Ovary (tissue), 7 donors: ENCODE measurements at regions not wholly inside any gene's neighbourhood (a gene's known extent, or its start where the extent isn't known, plus 50 kb on each side); places are given as distances from the start of the nearest gene placed in this dataset.

ENCODE experiments used
- DNase-seq, 5 donors: peaks; one replicate each; pipeline ENCODE4 v3.0.0-alpha.2; 2019 to 2020
- H3K27ac ChIP-seq, 2 donors: fragments of 200-600 bp; one replicate each; pipeline versions ENCODE4 v1.5.1 to v1.8.0; 2019 to 2022
- H3K27me3 ChIP-seq: fragments of 200-600 bp; one replicate; pipeline ENCODE4 v1.8.0; 2022
- H3K36me3 ChIP-seq: fragments of 200-600 bp; sonication (generic); one replicate; pipeline ENCODE4 v1.5.1; 2019
- H3K4me1 ChIP-seq: one replicate; pipeline ENCODE4 v1.8.1; 2013; ENCODE audit warnings: mild to moderate bottlenecking, moderate library complexity; ENCODE audit not compliant: insufficient read depth
- H3K4me3 ChIP-seq: fragments of 200-600 bp; sonication (generic); one replicate; pipeline ENCODE4 v1.5.1; 2017
- H3K9me3 ChIP-seq, 2 donors: fragments of 200-600 bp in 1 of 2; sonication (generic) in 1 of 2; one replicate each; pipeline versions ENCODE4 v1.5.1 to v1.8.1; 2013 to 2019; ENCODE audit warnings: mild to moderate bottlenecking in 1 of 2, moderate library complexity in 1 of 2
- CTCF ChIP-seq, 3 donors: fragments of 450-650 bp in 2 of 3; fragments of 200-600 bp in 1 of 3; IDR thresholded peaks; one replicate each; pipeline versions ENCODE4 v1.5.1 to v1.8.0; 2016 to 2022; ENCODE audit warnings: antibody characterized with exemption in 3 of 3, mild to moderate bottlenecking in 1 of 3
- EP300 ChIP-seq: sonication (generic); formaldehyde crosslinking; IDR thresholded peaks from one replicate; pipeline ENCODE4 v1.6.1; 2017; ENCODE audit warnings: antibody characterized with exemption
- POLR2A ChIP-seq: fragments of 450-650 bp; IDR thresholded peaks from one replicate; pipeline ENCODE4 v1.6.1; 2017; ENCODE audit warnings: antibody characterized with exemption, mild to moderate bottlenecking, moderate library complexity
- WGBS, 3 donors: extraction: QIAGEN DNeasy Blood & Tissue Kit in 1 of 3; methylation state at CpG; one replicate each; pipeline versions ENCODE4 v1.1.5 to v1.1.7; 2013 to 2017; 5-methylcytosine and 5-hydroxymethylcytosine counted together
- intact Hi-C, 4 donors: fragments of 100-400 bp; cut with DNase I; formaldehyde crosslinking; loops; one replicate each; pipeline versions ENCODE4 v1.11.0 to v1.15.1; 2022 to 2023
- donor health status: DM: no; HTN: no; CAD: no; lungs with moderate emphysema.
- donor health status: DM: no; HTN: no; CAD: no.
- donor health status: Bipolar disorder and iron deficiency.
- donor health status: DM: no; HTN: no; CAD: no.
- donor health status: DM: yes; HTN: yes; CAD: no.

DNA sequence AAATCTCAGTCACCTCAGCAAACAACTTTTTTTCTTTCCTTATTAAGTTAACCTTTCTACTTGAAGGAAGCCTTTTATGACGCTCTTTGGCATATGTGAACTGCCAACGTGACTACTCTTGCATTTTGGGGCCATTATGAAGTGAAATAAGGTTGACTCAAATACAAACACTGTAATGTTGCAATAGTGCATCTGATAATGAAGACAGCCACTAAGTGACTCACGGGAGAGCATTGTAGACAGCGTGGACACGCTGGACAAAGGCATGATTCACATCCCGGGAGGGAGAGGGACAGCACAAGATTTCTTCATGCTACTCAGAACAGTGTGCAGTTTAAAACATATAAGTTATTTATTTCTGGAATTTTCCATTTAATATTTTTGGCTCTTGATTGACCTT lies 560.8 kb downstream of the ETS1 start:
- Histone ChIP-seq H3K36me3 (no peaks in the 10 kb centered on the region), H3K27me3 (no peaks in the 10 kb centered on the region), H3K27ac (no peak overlapping the region), H3K4me1 (no peaks in the 10 kb centered on the region), H3K9me3 (no peaks in the 10 kb centered on the region), H3K4me3 (no peak overlapping the region)
- no peak for DNase-seq
- TF ChIP-seq POLR2A (no peak), CTCF (IDR thresholded peaks at IDR 0.05) (no peak), EP300 (no peak)
- intact Hi-C loops = no loop called here
- WGBS, 3 donors = 47 to 55% (median 52%) methylated on average over 6 of the region's 6 CpGs

DNA sequence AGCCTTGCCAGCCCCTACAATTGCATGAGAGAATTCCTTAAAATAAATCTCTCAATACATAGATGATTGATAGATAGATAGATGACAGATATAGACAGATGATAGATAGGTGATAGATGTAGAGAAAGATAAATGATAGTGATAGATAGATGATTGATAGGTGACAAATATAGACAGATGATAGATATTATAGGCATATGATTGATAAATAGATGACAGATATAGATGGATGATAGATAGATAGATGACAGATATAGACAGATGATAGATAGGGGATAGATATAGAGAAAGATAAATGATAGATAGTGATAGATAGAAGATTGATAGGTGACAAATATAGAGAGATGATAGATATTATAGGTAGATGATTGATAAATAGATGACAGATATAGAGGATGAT lies 564.6 kb downstream of the ETS1 start:
- Histone ChIP-seq H3K36me3 (no peaks in the 10 kb centered on the region), H3K9me3 (no peaks in the 10 kb centered on the region), H3K27ac (no peak overlapping the region), H3K4me1 (no peaks in the 10 kb centered on the region), H3K4me3 (no peak overlapping the region), H3K27me3 (no peaks in the 10 kb centered on the region)
- no peak for DNase-seq
- intact Hi-C loops = no loop called here
- TF ChIP-seq CTCF (IDR thresholded peaks at IDR 0.05) = no peak
- no peak for TF ChIP-seq POLR2A
- TF ChIP-seq EP300 = no peak

GRCh38 chr11:128022007-128022368 lies 565.4 kb downstream of the ETS1 start:
- intact Hi-C loops = no loop called here
- no peaks in the 10 kb centered on the region for H3K27me3 ChIP-seq
- no peaks in the 10 kb centered on the region for H3K4me1 ChIP-seq
- DNase-seq = no peak
- H3K36me3 ChIP-seq = no peaks in the 10 kb centered on the region
- H3K9me3 ChIP-seq = no peaks in the 10 kb centered on the region
- H3K4me3 ChIP-seq = no peak overlapping the region
- WGBS, 3 donors = 65 to 77% (median 71%) methylated on average over 3 of the region's 3 CpGs
- no peak for TF ChIP-seq POLR2A
- no peak for TF ChIP-seq CTCF (IDR thresholded peaks at IDR 0.05)
- no peak for TF ChIP-seq EP300
- no peak overlapping the region for H3K27ac ChIP-seq

GRCh38 chr11:128021349-128022006 lies 565.9 kb downstream of the ETS1 start:
- WGBS, 3 donors = 35 to 62% (median 45%) methylated on average over 5 of the region's 5 CpGs
- no peak for TF ChIP-seq CTCF (IDR thresholded peaks at IDR 0.05)
- TF ChIP-seq POLR2A = no peak
- TF ChIP-seq EP300 = no peak
- intact Hi-C loops = no loop called here

DNA sequence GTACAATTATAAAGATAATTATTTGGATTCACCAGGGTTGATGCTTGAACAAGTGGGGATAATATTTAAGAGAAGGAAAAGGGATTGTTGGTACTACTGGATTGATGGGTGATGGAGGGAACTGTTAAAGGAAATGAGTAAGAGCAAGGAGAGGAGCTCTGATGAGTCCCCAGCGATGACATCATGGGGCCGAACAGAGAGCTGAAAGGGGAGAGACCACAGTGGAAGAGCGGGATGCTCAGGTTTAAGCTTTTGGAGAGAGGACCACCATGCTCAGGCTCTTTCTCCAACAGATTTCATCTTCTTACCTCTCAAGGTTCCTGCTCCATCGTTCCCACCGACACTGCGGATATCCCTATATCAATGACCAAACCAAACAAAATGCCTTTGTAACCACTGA lies 568.7 kb downstream of the ETS1 start:
- no peaks in the 10 kb centered on the region for H3K27me3 ChIP-seq
- WGBS, 3 donors = 93 to 95% (median 94%) methylated on average over 6 of the region's 6 CpGs
- no peak for TF ChIP-seq POLR2A
- no peak for TF ChIP-seq CTCF (IDR thresholded peaks at IDR 0.05)
- no peak for TF ChIP-seq EP300
- no peaks in the 10 kb centered on the region for H3K9me3 ChIP-seq
- H3K4me1 ChIP-seq = no peaks in the 10 kb centered on the region
- H3K27ac ChIP-seq = no peak overlapping the region
- DNase-seq = no peak
- no peak overlapping the region for H3K4me3 ChIP-seq
- intact Hi-C loops = no loop called here
- H3K36me3 ChIP-seq = no peaks in the 10 kb centered on the region

More at GRCh38 chr11:128021349-128022006, 565.9 kb downstream of the ETS1 start:
- Histone ChIP-seq H3K9me3 (no peaks in the 10 kb centered on the region), H3K27ac (no peak overlapping the region), H3K36me3 (no peaks in the 10 kb centered on the region), H3K27me3 (no peaks in the 10 kb centered on the region), H3K4me1 (no peaks in the 10 kb centered on the region), H3K4me3 (no peak overlapping the region)
- no peak for DNase-seq
